Liver (tissue), 8 donors: ENCODE measurements at regions not wholly inside any gene's neighbourhood (a gene's known extent, or its start where the extent isn't known, plus 50 kb on each side); places are given as distances from the start of the nearest gene placed in this dataset.

Experiments used
- DNase-seq: peaks from one replicate; pipeline ENCODE4 v3.0.0-alpha.2; 2017; ENCODE audit warnings: low spot score
- H3K27ac ChIP-seq, 2 donors: one replicate each; pipeline ENCODE4 v1.7.0; 2013; ENCODE audit warnings: inconsistent platforms in 2 of 2, low read length in 2 of 2, control low read depth in 1 of 2, low read depth in 1 of 2, mild to moderate bottlenecking in 1 of 2
- H3K27me3 ChIP-seq, 4 donors: one replicate each; pipeline versions ENCODE4 v1.6.1 to v1.7.0; 2013; ENCODE audit warnings: low read length in 3 of 4, inconsistent platforms in 1 of 4, mild to moderate bottlenecking in 1 of 4, moderate library complexity in 1 of 4; ENCODE audit not compliant: control insufficient read depth in 4 of 4, insufficient read depth in 4 of 4
- H3K36me3 ChIP-seq, 4 donors: one replicate each; pipeline versions ENCODE4 v1.6.1 to v1.7.0; 2013; ENCODE audit warnings: low read length in 3 of 4, mild to moderate bottlenecking in 3 of 4, low read depth in 1 of 4, moderate library complexity in 1 of 4; ENCODE audit not compliant: control insufficient read depth in 4 of 4, insufficient read depth in 3 of 4
- H3K4me1 ChIP-seq, 4 donors: one replicate each; pipeline versions ENCODE4 v1.6.1 to v1.7.0; 2013; ENCODE audit warnings: low read length in 3 of 4, mild to moderate bottlenecking in 3 of 4, moderate library complexity in 1 of 4; ENCODE audit not compliant: control insufficient read depth in 4 of 4, insufficient read depth in 4 of 4
- H3K4me3 ChIP-seq, 3 donors: one replicate each; pipeline versions ENCODE4 v1.6.1 to v1.7.0; 2013; ENCODE audit warnings: low read length in 3 of 3, control low read depth in 1 of 3, low read depth in 1 of 3, mild to moderate bottlenecking in 1 of 3
- H3K9ac ChIP-seq, 2 donors: one replicate each; pipeline ENCODE4 v1.7.0; 2013; ENCODE audit warnings: low read length in 2 of 2, mild to moderate bottlenecking in 2 of 2, moderate library complexity in 2 of 2, control low read depth in 1 of 2, low read depth in 1 of 2
- H3K9me3 ChIP-seq, 4 donors: one replicate each; pipeline versions ENCODE4 v1.6.1 to v1.7.0; 2013; ENCODE audit warnings: low read length in 3 of 4; ENCODE audit not compliant: control insufficient read depth in 4 of 4
- ATF3 ChIP-seq: IDR thresholded peaks from 2 replicates; pipeline ENCODE4 v1.6.1; 2016; ENCODE audit warnings: antibody characterized with exemption
- CTCF ChIP-seq: fragments of 150-350 bp; IDR thresholded peaks from 2 replicates; pipeline ENCODE4 v1.5.1; 2017; ENCODE audit warnings: improper control_type of control experiment, low read depth, low read length; ENCODE audit not compliant: missing input control
- EGR1 ChIP-seq, 2 donors: IDR thresholded peaks; 2 replicates each; pipeline ENCODE4 v1.6.1; 2016 to 2018; ENCODE audit warnings: antibody characterized with exemption in 2 of 2, low read depth in 2 of 2
- FOXA1 ChIP-seq: IDR thresholded peaks from 2 replicates; pipeline ENCODE4 v1.6.1; 2016; ENCODE audit warnings: antibody characterized with exemption
- FOXA2 ChIP-seq: IDR thresholded peaks from 2 replicates; pipeline ENCODE4 v1.6.1; 2016; ENCODE audit warnings: antibody characterized with exemption
- GABPA ChIP-seq, 2 donors: IDR thresholded peaks in 1 of 2; conservative IDR thresholded peaks in 1 of 2; 2 replicates each; pipeline ENCODE4 v1.6.1; 2016; ENCODE audit warnings: antibody characterized with exemption in 2 of 2, mild to moderate bottlenecking in 1 of 2, moderate library complexity in 1 of 2
- HNF4A ChIP-seq, 2 donors: conservative IDR thresholded peaks; 2 replicates each; pipeline ENCODE4 v1.6.1; 2016; ENCODE audit warnings: antibody characterized with exemption in 2 of 2, mild to moderate bottlenecking in 2 of 2
- HNF4G ChIP-seq: IDR thresholded peaks from 2 replicates; pipeline ENCODE4 v1.6.1; 2016; ENCODE audit warnings: antibody characterized with exemption
- JUND ChIP-seq, 2 donors: IDR thresholded peaks; 2 replicates each; pipeline ENCODE4 v1.6.1; 2016; ENCODE audit warnings: antibody characterized with exemption in 2 of 2
- MAX ChIP-seq: IDR thresholded peaks from 2 replicates; pipeline ENCODE4 v1.6.1; 2016; ENCODE audit warnings: antibody characterized with exemption
- NR2F2 ChIP-seq: IDR thresholded peaks from 2 replicates; pipeline ENCODE4 v1.6.1; 2016; ENCODE audit warnings: antibody characterized with exemption
- RAD21 ChIP-seq, 2 donors: IDR thresholded peaks; 2 replicates each; pipeline ENCODE4 v1.6.1; 2016; ENCODE audit warnings: antibody characterized with exemption in 2 of 2, mild to moderate bottlenecking in 2 of 2
- REST ChIP-seq: IDR thresholded peaks from 2 replicates; pipeline ENCODE4 v1.6.1; 2016; ENCODE audit warnings: antibody characterized with exemption, mild to moderate bottlenecking
- SP1 ChIP-seq: IDR thresholded peaks from 2 replicates; pipeline ENCODE4 v1.6.1; 2018; ENCODE audit warnings: antibody characterized with exemption, mild to moderate bottlenecking
- TAF1 ChIP-seq: conservative IDR thresholded peaks from 2 replicates; pipeline ENCODE4 v1.6.1; 2016; ENCODE audit warnings: antibody characterized with exemption, mild to moderate bottlenecking
- YY1 ChIP-seq: IDR thresholded peaks from 2 replicates; pipeline ENCODE4 v1.6.1; 2016; ENCODE audit warnings: antibody characterized with exemption, mild to moderate bottlenecking
- ZBTB33 ChIP-seq: IDR thresholded peaks from 2 replicates; pipeline ENCODE4 v1.6.1; 2016; ENCODE audit warnings: antibody characterized with exemption
- WGBS: extraction: QIAGEN DNeasy Blood & Tissue Kit; methylation state at CpG from one replicate; pipeline ENCODE4 v1.1.7; 2013; 5-methylcytosine and 5-hydroxymethylcytosine counted together
- donor health status: healthy.
- donor health status: healthy.
- donor health status: healthy.
- donor health status: healthy.
- donor health status: healthy.

GRCh38 chr4:89556601-89557305 is 249.2 kb upstream of the GPRIN3 start:
- Histone ChIP-seq H3K36me3 (no peaks in the 10 kb centered on the region), H3K27me3 (no peaks in the 10 kb centered on the region), H3K9me3 (no peaks in the 10 kb centered on the region), H3K4me3 (no peak overlapping the region), H3K27ac (no peak overlapping the region), H3K4me1 (no peaks in the 10 kb centered on the region), H3K9ac (no peak overlapping the region)
- DNase-seq, result no peak
- 61% methylated on average over 4 of the region's 4 CpGs for WGBS
- TF ChIP-seq HNF4G, result no peak
- TF ChIP-seq MAX, result no peak
- no peak for TF ChIP-seq FOXA2
- no peak for TF ChIP-seq REST
- no peak for TF ChIP-seq FOXA1
- TF ChIP-seq HNF4A (conservative IDR thresholded peaks at IDR 0.05), result no peak
- no peak for TF ChIP-seq SP1
- TF ChIP-seq ATF3, result no peak
- TF ChIP-seq YY1, result no peak
- no peak for TF ChIP-seq EGR1 (IDR thresholded peaks at IDR 0.05; ENCODE audit: low read depth in 2 of 2)
- no peak for TF ChIP-seq RAD21 (IDR thresholded peaks at IDR 0.05)
- no peak for TF ChIP-seq JUND (IDR thresholded peaks at IDR 0.05)
- no peak for TF ChIP-seq NR2F2
- TF ChIP-seq TAF1, result no peak
- no peak for TF ChIP-seq ZBTB33
- TF ChIP-seq GABPA (IDR thresholded peaks at IDR 0.05 in 1 of 2, conservative IDR thresholded peaks at IDR 0.05 in 1 of 2), result no peak
- no peak for TF ChIP-seq CTCF
